ENCODE measurements at regions not wholly inside any gene's neighbourhood (a gene's known extent, or its start where the extent isn't known, plus 50 kb on each side); places are given as distances from the start of the nearest gene placed in this dataset.
"Not testable (repeated sequence)": the region's sequence is repeated elsewhere in the genome, so short reads cannot be mapped to it uniquely, and the experiment has no call there.

DNA sequence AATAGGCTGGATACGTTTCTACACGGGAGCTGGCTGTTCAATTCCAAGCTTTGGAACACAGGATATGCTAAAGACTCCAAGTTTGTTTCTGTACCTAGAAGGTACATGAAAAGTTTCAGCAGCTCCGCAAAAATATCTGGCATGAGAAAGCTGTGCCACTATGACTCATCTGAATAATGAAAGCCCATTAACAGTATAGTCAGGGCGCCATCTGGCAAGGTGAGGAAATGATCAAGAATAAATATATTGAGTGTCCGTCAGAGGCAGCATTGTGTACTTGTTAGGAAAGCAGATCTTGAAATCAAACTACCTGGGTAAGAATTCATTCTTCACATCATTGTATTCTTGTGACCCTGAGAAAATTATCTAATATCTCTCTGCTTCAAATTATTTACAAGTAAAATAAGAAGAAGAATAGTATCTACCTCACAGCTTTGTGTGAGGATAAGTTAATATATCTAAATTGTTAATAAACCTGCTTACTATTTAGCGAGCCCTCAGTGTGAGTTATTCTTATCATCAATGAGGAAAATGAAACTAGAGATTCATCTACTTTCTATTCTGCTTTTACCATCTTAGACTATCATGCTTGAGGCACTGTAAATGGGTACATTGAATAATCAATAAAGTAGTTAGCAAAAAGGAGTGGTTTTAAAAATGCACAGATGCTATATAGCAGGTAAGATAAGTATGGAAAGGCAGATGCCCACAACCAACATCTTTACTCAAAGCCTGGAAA, 53.5 kb downstream of the FSCB start:
- DNase-seq (ENCODE audit: low read depth), result no peak

DNA sequence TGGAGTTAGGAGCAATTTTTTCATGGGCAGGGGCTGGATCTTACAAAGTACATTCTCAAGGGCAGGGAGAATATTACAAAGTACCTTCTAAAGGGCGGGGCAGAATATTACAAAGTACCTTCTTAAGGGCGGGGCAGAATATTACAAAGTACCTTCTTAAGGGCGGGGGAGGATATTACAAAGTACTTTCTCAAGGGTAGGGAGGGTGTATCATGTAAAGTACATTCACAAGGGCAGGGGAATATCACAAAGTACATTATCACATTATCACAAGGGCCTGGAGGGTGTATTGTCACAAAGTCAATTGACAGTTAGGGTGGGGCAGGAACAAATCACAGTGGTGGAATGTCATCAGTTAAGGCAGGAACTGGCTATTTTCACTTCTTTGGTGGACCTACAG, 56.9 kb downstream of the FSCB start:
- not testable (repeated sequence) for DNase-seq (ENCODE audit: low read depth)

DNA sequence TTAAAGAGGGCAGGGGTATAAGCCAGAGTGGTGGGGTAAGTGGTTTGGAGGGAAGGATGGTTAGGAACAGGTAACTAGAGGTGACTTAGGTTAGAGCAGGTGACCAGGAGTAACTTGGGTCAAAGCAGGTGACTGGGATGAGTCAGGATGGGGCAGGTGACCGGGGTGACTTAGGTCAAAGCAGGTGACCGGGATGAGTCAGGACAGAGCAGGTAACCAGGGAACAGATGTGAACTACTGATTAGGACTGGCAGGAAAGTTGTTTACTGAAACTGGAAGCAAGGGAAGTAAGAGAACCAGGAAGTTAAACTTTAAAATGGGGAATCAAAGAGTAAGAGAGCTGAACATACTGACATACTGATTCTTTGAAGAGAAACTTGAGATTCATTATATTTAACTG, 57.4 kb downstream of the FSCB start:
- DNase-seq (ENCODE audit: low read depth), result no peak

- DNase-seq (ENCODE audit: low read depth), result no peak
These were observed 58.1 kb downstream of the FSCB start for GRCh38 chr14:44448951-44449358.

- DNase-seq (ENCODE audit: low read depth), result no peak
These were observed 60.1 kb downstream of the FSCB start for GRCh38 chr14:44446965-44447364.

DNA sequence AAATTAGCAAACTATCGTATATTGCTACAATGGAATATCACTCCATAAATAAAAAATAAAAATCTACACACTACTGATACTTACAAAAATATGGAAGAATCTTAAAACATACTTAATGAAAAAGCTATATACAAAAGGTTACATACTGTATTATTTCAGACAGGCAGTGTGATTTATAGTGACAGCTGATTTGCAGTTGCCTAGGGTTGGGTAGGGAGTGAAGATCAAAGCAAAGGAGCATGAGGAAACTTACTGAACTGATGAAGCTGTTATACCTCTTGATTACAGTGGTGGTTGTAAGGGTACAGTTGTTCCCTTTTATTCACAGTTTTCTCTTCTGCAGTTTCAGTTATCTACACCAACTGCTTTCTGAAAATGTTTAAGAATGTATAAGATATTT, 62.6 kb downstream of the FSCB start:
- DNase-seq (ENCODE audit: low read depth), result no peak

DNA sequence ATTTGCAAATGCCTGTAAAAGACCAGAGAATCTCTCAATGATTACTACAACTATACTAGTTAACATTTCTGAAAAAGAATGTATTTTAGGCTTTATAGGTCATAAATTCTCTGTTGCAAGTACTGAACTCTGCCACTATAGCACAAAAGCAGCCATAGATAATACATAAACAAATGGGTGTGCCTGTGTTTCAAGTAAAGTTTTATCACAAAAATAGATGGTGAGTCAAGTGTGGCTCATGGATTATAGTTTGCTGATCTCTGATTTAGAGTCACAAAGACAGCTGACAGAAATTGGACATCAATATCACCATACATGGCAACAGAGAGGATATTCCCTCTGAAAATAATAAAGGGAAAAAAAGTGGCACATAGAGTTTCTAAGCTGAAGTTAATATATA, 68.1 kb downstream of the FSCB start:
- DNase-seq (ENCODE audit: low read depth), result no peak

- DNase-seq (ENCODE audit: low read depth), result no peak
These were observed 68.9 kb downstream of the FSCB start for GRCh38 chr14:44438221-44438620.

DNA sequence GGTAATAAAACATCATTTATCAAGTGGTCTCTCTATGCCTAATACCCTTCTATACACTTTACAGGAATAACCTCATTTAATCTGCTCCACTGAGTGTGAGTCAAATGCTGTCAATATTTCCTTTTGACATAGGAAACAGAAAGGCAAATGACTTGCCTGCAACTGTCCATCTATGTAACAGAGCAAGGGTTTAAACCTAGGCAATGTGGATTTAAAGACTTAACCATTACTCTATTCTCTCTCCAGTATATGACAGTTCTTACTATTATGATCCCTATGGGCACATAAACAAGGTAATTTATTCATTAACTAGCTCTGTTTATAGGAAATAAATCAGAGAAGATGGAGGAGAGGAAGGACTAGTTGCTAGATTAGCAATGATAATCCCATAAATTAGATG, 70.6 kb downstream of the FSCB start:
- DNase-seq (ENCODE audit: low read depth), result no peak

GRCh38 chr14:44428231-44428945, 78.7 kb downstream of the FSCB start:
- DNase-seq (ENCODE audit: low read depth), result no peak

DNA sequence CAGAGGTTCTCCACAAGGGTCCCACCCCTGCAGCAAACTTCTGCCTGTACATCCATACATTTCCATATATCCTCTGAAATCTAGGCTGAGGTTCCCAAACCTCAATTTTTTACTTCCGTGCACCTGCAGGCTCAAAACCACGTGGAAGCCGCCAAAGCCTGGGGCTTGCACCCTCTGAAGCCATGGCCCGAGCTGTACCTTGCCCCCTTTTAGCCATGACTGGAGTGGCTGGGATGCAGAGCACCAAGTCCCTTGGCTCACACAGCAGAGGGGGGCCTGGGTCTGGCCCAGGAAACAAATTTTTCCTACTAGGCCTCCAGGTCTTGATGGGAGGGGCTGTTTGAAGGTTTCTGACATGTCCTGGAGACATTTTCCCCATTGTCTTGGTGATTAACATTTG, 84.4 kb downstream of the FSCB start:
- no peak for DNase-seq (ENCODE audit: low read depth)

GRCh38 chr14:44420226-44420625, 86.9 kb downstream of the FSCB start:
- no peak for DNase-seq (ENCODE audit: low read depth)

- no peak for DNase-seq (ENCODE audit: low read depth)
These were observed 88.2 kb downstream of the FSCB start for GRCh38 chr14:44418856-44419255.

DNA sequence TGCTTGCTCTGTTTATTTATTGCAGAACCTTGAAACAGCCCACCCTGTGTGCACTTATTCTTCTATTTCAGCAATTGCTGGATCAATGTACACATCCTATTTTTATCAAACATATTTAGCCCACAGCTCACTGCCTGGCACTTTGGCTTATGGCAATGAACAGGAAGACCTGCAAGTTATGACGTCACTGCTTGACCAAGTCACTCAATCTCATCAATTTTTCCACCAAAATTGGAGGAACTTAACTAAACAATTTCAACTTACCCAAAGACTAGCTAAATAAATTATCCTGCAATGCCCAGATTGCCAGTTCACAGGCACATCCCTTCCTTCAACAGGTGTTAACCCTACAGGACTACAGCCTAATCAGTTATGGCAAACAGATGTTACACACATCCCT, 89.3 kb downstream of the FSCB start:
- DNase-seq (ENCODE audit: low read depth), result no peak

DNA sequence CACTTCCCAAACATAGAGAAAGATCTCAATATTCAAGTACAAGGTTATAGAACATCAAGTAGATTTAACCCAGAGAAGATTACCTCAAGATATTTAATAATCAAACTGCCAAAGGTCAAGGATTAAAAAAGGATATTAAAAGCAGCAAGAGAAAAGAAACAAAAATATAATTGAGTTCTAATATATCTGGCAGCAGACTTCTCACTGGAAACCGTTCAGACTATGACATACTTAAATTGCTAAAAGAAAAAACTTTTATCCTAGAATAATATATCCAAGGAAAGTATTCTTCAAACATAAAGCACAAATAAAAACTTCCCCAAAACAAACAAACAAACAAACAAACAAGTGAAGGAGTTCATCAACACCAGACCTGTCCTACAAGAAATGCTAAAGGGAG, 92.4 kb downstream of the FSCB start:
- no peak for DNase-seq (ENCODE audit: low read depth)

DNA sequence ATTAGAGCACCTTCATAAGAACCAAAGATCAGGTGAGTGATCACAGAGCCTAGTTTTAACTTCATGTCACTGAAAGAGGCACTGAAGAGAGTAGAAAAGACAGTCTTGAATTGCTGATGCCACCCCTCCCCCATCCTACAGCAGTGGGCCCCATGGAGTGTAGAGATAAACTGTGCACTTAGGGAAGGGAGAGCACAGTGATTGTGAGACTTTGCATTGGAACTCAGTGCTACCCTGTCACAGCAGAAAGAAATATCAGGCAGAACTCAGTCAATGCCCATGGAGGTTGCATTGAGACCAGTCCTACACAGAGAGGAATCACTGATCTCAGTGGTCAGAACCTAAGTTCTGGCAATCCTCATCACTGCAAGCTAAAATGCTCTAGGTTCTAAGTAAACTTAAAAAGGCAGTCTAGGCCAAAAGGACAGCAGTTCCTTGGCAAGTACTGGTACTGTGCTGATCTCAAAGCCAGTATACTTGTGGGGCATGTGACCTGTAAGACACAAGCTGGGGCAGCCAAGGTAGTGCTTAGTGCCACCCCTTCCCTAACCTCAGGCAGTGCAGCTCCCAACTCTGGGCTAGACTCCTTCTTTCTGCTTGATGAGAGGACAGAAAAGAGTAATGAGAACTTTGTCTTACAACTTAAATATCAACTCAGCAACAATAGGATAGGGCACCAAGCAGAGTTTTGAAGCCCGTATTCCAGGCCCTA, 94.1 kb downstream of the FSCB start:
- no peak for DNase-seq (ENCODE audit: low read depth)

GRCh38 chr14:44405011-44405486, 102.0 kb downstream of the FSCB start:
- DNase-seq (ENCODE audit: low read depth), result no peak

DNA sequence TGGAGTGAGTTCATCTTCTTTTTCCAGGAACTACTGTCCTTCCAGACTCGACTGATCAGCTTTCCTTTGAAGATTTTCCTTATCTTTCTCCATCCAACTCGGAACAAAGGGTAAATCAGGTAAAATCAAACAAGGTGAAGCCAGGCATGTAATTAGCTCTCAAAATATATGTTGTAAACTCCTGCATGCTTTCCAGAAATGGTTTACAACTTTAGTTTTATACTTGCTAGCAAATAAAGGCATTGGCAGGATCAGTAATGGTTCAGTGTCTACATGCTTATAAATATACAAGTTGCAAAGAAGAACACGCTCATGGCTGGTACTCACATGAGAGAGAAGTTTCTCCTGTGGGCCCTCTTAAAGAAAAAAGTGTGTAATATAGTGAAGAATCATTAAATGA, 102.5 kb downstream of the FSCB start:
- no peak for DNase-seq (ENCODE audit: low read depth)

- no peak for DNase-seq (ENCODE audit: low read depth)
These were observed 103.0 kb downstream of the FSCB start for GRCh38 chr14:44404036-44404435.

DNA sequence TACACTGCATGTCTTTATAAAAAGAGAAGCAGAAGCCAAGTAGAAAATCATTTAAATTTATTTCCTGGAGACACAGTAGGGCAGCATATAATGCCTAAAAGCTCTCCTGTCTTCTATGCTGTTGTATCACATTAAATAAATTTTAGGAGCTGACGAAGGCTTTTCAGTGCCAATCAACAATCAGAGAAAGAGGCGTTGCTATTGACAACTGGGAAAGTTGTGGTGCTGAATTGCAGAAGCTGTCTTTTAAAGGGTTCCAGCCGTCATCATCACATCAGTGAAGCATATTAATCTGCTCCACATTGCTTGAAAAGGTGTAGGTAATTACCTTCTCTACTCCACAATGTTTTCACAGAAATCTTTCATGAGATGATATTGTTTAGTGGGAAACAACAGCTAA, 103.9 kb downstream of the FSCB start:
- DNase-seq (ENCODE audit: low read depth), result no peak

DNA sequence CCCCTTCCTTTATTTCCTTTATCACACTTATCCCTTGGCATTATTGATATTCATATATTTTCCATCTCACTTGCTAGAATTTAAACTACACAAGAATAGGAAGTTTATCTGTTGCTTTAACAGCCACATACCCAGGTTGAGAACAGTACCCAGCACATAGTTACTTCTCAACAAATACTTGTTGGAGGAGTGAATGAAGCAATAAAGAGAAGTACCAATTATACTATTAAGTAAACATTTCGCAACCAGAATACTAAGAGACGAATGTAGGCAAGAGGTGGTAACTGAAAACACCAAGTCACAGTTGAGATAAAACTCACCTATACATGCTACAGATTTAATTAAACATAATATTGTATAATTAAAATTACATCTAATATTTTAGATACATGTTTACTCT, 110.9 kb downstream of the FSCB start:
- DNase-seq (ENCODE audit: low read depth), result no peak

DNA sequence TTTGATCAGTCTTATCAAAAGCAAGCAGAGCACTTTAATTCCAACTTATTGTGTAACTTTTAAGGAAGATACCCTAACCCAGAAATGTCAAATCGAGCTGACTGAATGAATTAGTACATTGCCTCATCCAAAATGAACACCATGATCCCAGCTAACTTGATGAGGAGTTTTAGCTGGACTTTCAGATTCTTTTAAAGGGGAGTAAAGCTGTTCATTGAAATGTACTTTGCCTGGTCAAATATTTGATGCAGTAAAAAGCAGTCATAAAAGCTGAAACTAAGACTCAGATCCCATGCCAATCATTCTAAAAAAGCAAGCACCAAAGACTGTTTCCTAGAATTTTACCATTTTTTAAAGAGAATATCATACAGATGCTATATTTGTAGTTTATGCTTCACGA, 114.1 kb downstream of the FSCB start:
- no peak for DNase-seq (ENCODE audit: low read depth)

- no peak for DNase-seq (ENCODE audit: low read depth)
These were observed 118.8 kb downstream of the FSCB start for GRCh38 chr14:44388306-44388705.

Data from iris pigment epithelial cell (primary cell).